Lower leg skin (tissue), 3 donors: ENCODE measurements at regions not wholly inside any gene's neighbourhood (a gene's known extent, or its start where the extent isn't known, plus 50 kb on each side); places are given as distances from the start of the nearest gene placed in this dataset.

Source experiments
- POLR2A ChIP-seq, 2 donors: fragments of 450-650 bp; IDR thresholded peaks; one replicate each; pipeline ENCODE4 v1.6.1; 2016 to 2017; ENCODE audit warnings: antibody characterized with exemption in 2 of 2, mild to moderate bottlenecking in 1 of 2, moderate library complexity in 1 of 2
- TF ChIP-seq, protein P1 (sequence below), 3 donors: fragments of 450-650 bp; IDR thresholded peaks; one replicate each; pipeline ENCODE4 v1.5.1; 2016; ENCODE audit warnings: antibody characterized with exemption in 3 of 3, mild to moderate bottlenecking in 3 of 3, moderate library complexity in 2 of 3

DNA sequence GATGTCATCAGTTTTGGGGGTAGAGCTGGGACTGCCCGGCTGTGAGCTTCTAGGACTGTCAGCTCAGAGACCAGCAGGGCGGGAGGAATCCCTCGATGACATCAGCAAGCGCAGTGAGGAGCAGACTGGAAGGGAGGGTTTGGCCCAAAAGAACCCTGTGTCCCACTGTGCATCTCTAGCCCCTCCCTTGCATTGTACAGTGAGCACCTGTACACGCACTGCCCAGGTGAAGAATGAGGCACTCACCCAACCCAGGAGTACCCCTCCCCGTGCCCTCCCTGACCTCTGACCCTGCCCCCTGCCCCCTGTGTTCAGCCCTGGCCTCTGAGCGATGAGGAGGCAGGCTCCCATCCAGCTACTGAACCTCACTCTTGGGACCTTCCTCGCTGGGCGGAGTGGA lies 92.9 kb downstream of the HMX1 start:
- TF ChIP-seq, protein P1, sequence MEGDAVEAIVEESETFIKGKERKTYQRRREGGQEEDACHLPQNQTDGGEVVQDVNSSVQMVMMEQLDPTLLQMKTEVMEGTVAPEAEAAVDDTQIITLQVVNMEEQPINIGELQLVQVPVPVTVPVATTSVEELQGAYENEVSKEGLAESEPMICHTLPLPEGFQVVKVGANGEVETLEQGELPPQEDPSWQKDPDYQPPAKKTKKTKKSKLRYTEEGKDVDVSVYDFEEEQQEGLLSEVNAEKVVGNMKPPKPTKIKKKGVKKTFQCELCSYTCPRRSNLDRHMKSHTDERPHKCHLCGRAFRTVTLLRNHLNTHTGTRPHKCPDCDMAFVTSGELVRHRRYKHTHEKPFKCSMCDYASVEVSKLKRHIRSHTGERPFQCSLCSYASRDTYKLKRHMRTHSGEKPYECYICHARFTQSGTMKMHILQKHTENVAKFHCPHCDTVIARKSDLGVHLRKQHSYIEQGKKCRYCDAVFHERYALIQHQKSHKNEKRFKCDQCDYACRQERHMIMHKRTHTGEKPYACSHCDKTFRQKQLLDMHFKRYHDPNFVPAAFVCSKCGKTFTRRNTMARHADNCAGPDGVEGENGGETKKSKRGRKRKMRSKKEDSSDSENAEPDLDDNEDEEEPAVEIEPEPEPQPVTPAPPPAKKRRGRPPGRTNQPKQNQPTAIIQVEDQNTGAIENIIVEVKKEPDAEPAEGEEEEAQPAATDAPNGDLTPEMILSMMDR (IDR thresholded peaks at IDR 0.05): no peak
- TF ChIP-seq POLR2A (IDR thresholded peaks at IDR 0.05): no peak
